ENCODE measurements at regions not wholly inside any gene's neighbourhood (a gene's known extent, or its start where the extent isn't known, plus 50 kb on each side); places are given as distances from the start of the nearest gene placed in this dataset.

GRCh38 chr7:155893664-155894063 lies 81.4 kb upstream of the SHH start:
- no peaks in the 10 kb centered on the region for H3K36me3 ChIP-seq
- no peak overlapping the region for H3K4me3 ChIP-seq
- DNase-seq (ENCODE audit: low spot score in 2 of 2): peak; percentile 31 to 61
- TF ChIP-seq CTCF (IDR thresholded peaks at IDR 0.05) (no peak), POLR2AphosphoS5 (IDR thresholded peaks at IDR 0.05) (no peak), EP300 (IDR thresholded peaks at IDR 0.05) (no peak), POLR2A (IDR thresholded peaks at IDR 0.05) (no peak)
- H3K9me3 ChIP-seq: no peaks in the 10 kb centered on the region
- no peaks in the 10 kb centered on the region for H3K27me3 ChIP-seq
- WGBS: 74% methylated on average over 6 of the region's 6 CpGs
- no peak overlapping the region for H3K27ac ChIP-seq
- no peaks in the 10 kb centered on the region for H3K4me1 ChIP-seq

GRCh38 chr7:155893176-155893575 lies 80.9 kb upstream of the SHH start:
- TF ChIP-seq POLR2AphosphoS5 (IDR thresholded peaks at IDR 0.05) (no peak), EP300 (IDR thresholded peaks at IDR 0.05) (no peak), POLR2A (IDR thresholded peaks at IDR 0.05) (no peak), CTCF (IDR thresholded peaks at IDR 0.05) (no peak)
- peak; percentile 28 to 53 for DNase-seq (ENCODE audit: low spot score in 2 of 2)
- Histone ChIP-seq H3K9me3 (no peaks in the 10 kb centered on the region), H3K27me3 (no peaks in the 10 kb centered on the region), H3K4me3 (no peak overlapping the region), H3K36me3 (no peaks in the 10 kb centered on the region), H3K27ac (no peak overlapping the region), H3K4me1 (no peaks in the 10 kb centered on the region)
- 72% methylated on average over 8 of the region's 12 CpGs for WGBS

GRCh38 chr7:155889636-155890511 lies 77.6 kb upstream of the SHH start:
- Histone ChIP-seq H3K9me3 (no peaks in the 10 kb centered on the region), H3K27ac (no peak overlapping the region)

GRCh38 chr7:155887174-155887525 lies 74.9 kb upstream of the SHH start:
- no peak overlapping the region for H3K4me3 ChIP-seq
- H3K27ac ChIP-seq: no peak overlapping the region
- peak; percentile 47 to 75 for DNase-seq (ENCODE audit: low spot score in 2 of 2)
- no peaks in the 10 kb centered on the region for H3K36me3 ChIP-seq
- H3K27me3 ChIP-seq: peaks cover 4% of the 10 kb centered on the region
- 77% methylated on average over 8 of the region's 11 CpGs for WGBS
- H3K9me3 ChIP-seq: no peaks in the 10 kb centered on the region
- TF ChIP-seq EP300 (IDR thresholded peaks at IDR 0.05) (no peak), POLR2AphosphoS5 (IDR thresholded peaks at IDR 0.05) (no peak), CTCF (IDR thresholded peaks at IDR 0.05) (no peak), POLR2A (IDR thresholded peaks at IDR 0.05) (no peak)
- H3K4me1 ChIP-seq: no peaks in the 10 kb centered on the region

More at GRCh38 chr7:155889636-155890511, 77.6 kb upstream of the SHH start:
- Histone ChIP-seq H3K4me3 (no peak overlapping the region), H3K36me3 (no peaks in the 10 kb centered on the region), H3K27me3 (peaks cover 4% of the 10 kb centered on the region), H3K4me1 (no peaks in the 10 kb centered on the region)
- 92% methylated on average over 24 of the region's 24 CpGs for WGBS
- DNase-seq (ENCODE audit: low spot score in 2 of 2): peak; percentile 34 to 77
- no peak for TF ChIP-seq POLR2AphosphoS5 (IDR thresholded peaks at IDR 0.05)

- H3K27ac ChIP-seq: no peak overlapping the region
- WGBS: 83% methylated on average over 37 of the region's 37 CpGs
- H3K4me3 ChIP-seq: no peak overlapping the region
- no peaks in the 10 kb centered on the region for H3K36me3 ChIP-seq
- peak; percentile 33 to 49 for DNase-seq (ENCODE audit: low spot score in 2 of 2)
- no peaks in the 10 kb centered on the region for H3K4me1 ChIP-seq
- H3K9me3 ChIP-seq: no peaks in the 10 kb centered on the region
- TF ChIP-seq EP300 (IDR thresholded peaks at IDR 0.05) (no peak), CTCF (IDR thresholded peaks at IDR 0.05) (no peak), POLR2AphosphoS5 (IDR thresholded peaks at IDR 0.05) (no peak), POLR2A (IDR thresholded peaks at IDR 0.05) (no peak)
- H3K27me3 ChIP-seq: peaks cover 4% of the 10 kb centered on the region
Observed at GRCh38 chr7:155886391-155887173, 74.3 kb upstream of the SHH start.

All from suprapubic skin (tissue), 4 donors.